ENCODE measurements at regions not wholly inside any gene's neighbourhood (a gene's known extent, or its start where the extent isn't known, plus 50 kb on each side); places are given as distances from the start of the nearest gene placed in this dataset.
A peak's percentile ranks its signal among the peaks of the same experiment; 100 is the strongest.
"Not testable (repeated sequence)": the region's sequence is repeated elsewhere in the genome, so short reads cannot be mapped to it uniquely, and the experiment has no call there.

- not testable (repeated sequence) for DNase-seq (ENCODE audit: low spot score)
These were observed 97.5 kb upstream of the TRIM2 start for GRCh38 chr4:153106736-153107135.

- no peak for DNase-seq (ENCODE audit: low spot score)
These were observed 97.0 kb upstream of the TRIM2 start for GRCh38 chr4:153107246-153107645.

- DNase-seq (ENCODE audit: low spot score) = no peak
These were observed 94.9 kb upstream of the TRIM2 start for GRCh38 chr4:153109296-153109849.

GRCh38 chr4:153110739-153111138 is 93.5 kb upstream of the TRIM2 start:
- no peak for DNase-seq (ENCODE audit: low spot score)

- DNase-seq (ENCODE audit: low spot score) = no peak
These were observed 92.7 kb upstream of the TRIM2 start for GRCh38 chr4:153111426-153112040.

GRCh38 chr4:153112041-153112441 is 92.2 kb upstream of the TRIM2 start:
- DNase-seq (ENCODE audit: low spot score) = no peak

- no peak for DNase-seq (ENCODE audit: low spot score)
These were observed 91.0 kb upstream of the TRIM2 start for GRCh38 chr4:153113061-153113837.

- DNase-seq (ENCODE audit: low spot score) = no peak
These were observed 90.5 kb upstream of the TRIM2 start for GRCh38 chr4:153113838-153114105.

GRCh38 chr4:153114771-153115321 is 89.4 kb upstream of the TRIM2 start:
- no peak for DNase-seq (ENCODE audit: low spot score)

- DNase-seq (ENCODE audit: low spot score) = no peak
These were observed 88.6 kb upstream of the TRIM2 start for GRCh38 chr4:153115322-153116290.

GRCh38 chr4:153116291-153116680 is 88.0 kb upstream of the TRIM2 start:
- DNase-seq (ENCODE audit: low spot score) = no peak

- DNase-seq (ENCODE audit: low spot score) = no peak
These were observed 87.4 kb upstream of the TRIM2 start for GRCh38 chr4:153116801-153117200.

- no peak for DNase-seq (ENCODE audit: low spot score)
These were observed 86.7 kb upstream of the TRIM2 start for GRCh38 chr4:153117554-153117953.

- DNase-seq (ENCODE audit: low spot score) = no peak
These were observed 84.6 kb upstream of the TRIM2 start for GRCh38 chr4:153119626-153120025.

- DNase-seq (ENCODE audit: low spot score) = no peak
These were observed 84.0 kb upstream of the TRIM2 start for GRCh38 chr4:153120235-153120634.

GRCh38 chr4:153122855-153123254 is 81.4 kb upstream of the TRIM2 start:
- DNase-seq (ENCODE audit: low spot score) = no peak

- no peak for DNase-seq (ENCODE audit: low spot score)
These were observed 78.1 kb upstream of the TRIM2 start for GRCh38 chr4:153126137-153126536.

GRCh38 chr4:153127760-153128494 is 76.3 kb upstream of the TRIM2 start:
- DNase-seq (ENCODE audit: low spot score) = peak; percentile 84

GRCh38 chr4:153131596-153131995 is 72.6 kb upstream of the TRIM2 start:
- no peak for DNase-seq (ENCODE audit: low spot score)

- peak; percentile 50 for DNase-seq (ENCODE audit: low spot score)
These were observed 67.1 kb upstream of the TRIM2 start for GRCh38 chr4:153137159-153137558.
